H1 (cell line): ENCODE measurements at regions not wholly inside any gene's neighbourhood (a gene's known extent, or its start where the extent isn't known, plus 50 kb on each side); places are given as distances from the start of the nearest gene placed in this dataset.

Source experiments
- CBX5 ChIP-seq: fragments of 300-800, 300-1000 bp; sonication (generic); IDR thresholded peaks from 2 replicates; pipeline ENCODE4 v1.7.1; 2016; ENCODE audit warnings: antibody characterized with exemption, low read length, low read depth
- USF2 ChIP-seq: IDR thresholded peaks from 2 replicates; pipeline ENCODE4 v1.6.1; 2011; ENCODE audit warnings: low read length, improper control_type of control experiment

GRCh38 chr1:115537415-115537814 is 104.4 kb upstream of the VANGL1 start (continued):
- no peak for TF ChIP-seq USF2
- no peak for TF ChIP-seq CBX5
